ENCODE measurements at regions not wholly inside any gene's neighbourhood (a gene's known extent, or its start where the extent isn't known, plus 50 kb on each side); places are given as distances from the start of the nearest gene placed in this dataset.

GRCh38 chr9:1337169-1337568, 287.0 kb downstream of the DMRT2 start:
- TF ChIP-seq CTCF (IDR thresholded peaks at IDR 0.05 in 4 of 5, conservative IDR thresholded peaks at IDR 0.05 in 1 of 5) (no peak), POLR2A (IDR thresholded peaks at IDR 0.05) (no peak)
